Kasumi-1 (cell line): ENCODE measurements at regions not wholly inside any gene's neighbourhood (a gene's known extent, or its start where the extent isn't known, plus 50 kb on each side); places are given as distances from the start of the nearest gene placed in this dataset.
"Not testable (repeated sequence)": the region's sequence is repeated elsewhere in the genome, so short reads cannot be mapped to it uniquely, and the experiment has no call there.

Source experiments
- DNase-seq, 2 experiments: peaks; one replicate each; lab custom pipeline; 2025; lab: John Stamatoyannopoulos, UW

DNA sequence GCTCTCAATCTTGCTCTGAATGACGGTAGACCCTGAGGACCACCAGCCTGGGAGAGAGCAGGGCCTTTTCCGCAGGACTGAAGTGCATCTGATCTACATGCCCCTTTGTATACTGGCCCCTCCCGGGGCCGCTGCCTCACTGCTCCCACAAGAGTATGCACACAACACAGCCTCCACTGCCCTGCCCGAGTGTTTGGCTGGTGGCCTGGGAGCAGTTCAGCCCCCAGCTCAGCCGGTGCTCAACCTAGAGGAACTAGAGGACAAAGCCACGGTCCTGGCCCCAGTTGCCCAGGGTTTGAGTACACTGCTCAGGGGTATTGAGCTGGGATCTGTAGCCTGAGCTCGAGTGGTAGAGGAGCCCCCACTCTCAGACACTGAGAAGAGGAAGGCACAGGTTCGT is 118.9 kb upstream of the CAB39 start:
- DNase-seq = no peak

- DNase-seq = no peak
These were observed 118.3 kb upstream of the CAB39 start for GRCh38 chr2:230594286-230594840.

DNA sequence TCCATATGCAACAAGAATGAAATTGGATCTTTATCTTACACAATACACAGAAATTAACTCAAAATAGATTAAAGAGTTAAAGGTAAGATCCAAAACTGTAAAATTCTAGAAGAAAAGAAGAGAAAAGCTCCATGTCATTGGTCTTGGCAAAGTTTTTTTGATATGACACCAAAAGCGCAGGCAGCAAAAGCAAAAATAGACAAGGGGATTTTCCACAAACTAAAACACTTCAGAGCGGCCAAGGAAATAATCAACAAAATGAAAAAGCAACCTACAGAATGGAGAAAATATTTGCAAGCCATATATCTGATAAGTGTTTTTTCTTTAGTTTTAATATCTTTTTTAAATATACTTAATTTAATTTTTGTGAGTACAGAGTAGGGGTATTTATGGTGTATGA is 112.8 kb upstream of the CAB39 start:
- no peak for DNase-seq

- DNase-seq = no peak
These were observed 112.4 kb upstream of the CAB39 start for GRCh38 chr2:230600285-230600684.

GRCh38 chr2:230600881-230601280 is 111.8 kb upstream of the CAB39 start:
- no peak for DNase-seq

GRCh38 chr2:230601510-230601909 is 111.1 kb upstream of the CAB39 start:
- DNase-seq = no peak

DNA sequence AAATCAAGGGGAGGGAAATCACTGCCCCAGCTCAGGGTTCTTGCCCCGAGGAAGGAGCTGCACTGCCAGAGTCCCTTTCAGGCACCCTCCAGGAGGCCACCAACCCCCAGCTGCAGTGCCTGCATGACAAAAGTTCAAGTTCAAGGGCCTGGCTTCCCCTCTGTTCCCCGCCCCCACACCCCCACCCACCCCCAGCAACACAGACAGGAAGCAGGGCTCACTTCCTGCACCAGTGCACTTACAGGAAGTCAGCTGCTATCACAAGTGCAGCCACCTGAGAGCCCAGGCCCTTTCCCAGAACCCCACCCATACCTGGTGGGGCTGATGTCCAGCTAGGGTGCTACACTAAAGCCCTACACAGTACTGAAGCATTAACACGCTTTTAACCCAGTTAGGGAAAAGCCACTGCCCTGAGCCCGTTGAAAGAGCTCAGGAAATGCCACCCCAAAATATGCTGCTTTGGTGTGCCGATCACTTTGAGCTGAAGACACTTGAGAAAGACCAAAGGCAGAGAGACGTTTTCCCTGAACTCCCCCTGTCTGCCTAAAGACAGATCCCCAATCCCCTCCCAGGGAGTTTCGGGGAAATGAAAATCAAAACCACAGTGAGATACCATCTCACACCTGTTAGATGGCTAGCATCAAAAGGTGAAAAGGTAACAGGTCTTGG is 109.9 kb upstream of the CAB39 start:
- peak; percentile 5 to 30 for DNase-seq

- not testable (repeated sequence) for DNase-seq
These were observed 109.3 kb upstream of the CAB39 start for GRCh38 chr2:230603317-230603716.

DNA sequence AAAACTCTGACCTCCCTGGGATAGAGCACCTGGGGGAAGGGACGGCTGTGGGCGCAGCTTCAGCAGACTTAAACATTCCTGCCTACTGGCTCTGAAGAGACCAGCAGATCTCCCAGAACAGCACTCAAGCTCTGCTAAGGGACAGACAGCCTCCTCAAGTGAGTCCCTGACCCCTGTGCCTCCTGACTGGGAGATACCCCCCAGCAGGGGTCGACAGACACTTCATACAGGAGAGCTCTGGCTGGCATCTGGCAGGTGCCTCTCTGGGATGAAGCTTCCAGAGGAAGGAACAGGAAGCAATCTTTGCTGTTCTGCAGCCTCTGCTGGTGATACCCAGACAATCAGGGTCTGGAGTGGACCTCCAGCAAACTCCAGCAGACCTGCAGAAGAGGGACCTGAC is 108.5 kb upstream of the CAB39 start:
- DNase-seq = not testable (repeated sequence)

GRCh38 chr2:230614040-230614439 is 98.6 kb upstream of the CAB39 start:
- DNase-seq = no peak

- DNase-seq = no peak
These were observed 97.7 kb upstream of the CAB39 start for GRCh38 chr2:230614913-230615332.

- DNase-seq = not testable (repeated sequence)
These were observed 95.4 kb upstream of the CAB39 start for GRCh38 chr2:230617256-230617706.

DNA sequence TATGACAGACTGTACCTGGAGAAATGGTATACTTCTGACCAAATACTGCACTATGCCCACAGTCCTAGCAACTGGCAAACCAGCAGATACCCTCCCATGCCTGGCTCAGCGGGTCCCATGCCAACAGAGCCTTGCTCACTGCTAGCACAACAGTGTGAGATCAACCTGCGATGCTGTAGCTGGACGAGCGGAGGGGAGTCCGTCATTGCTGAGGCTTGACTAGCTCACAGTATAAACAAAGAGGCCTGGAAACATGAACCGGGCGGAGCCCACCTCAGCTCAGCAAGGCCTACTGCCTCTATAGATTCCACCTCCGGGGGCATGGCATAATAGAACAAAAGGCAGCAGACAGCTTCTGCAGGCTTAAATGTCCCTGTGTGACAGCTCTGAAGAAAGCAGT is 93.2 kb upstream of the CAB39 start:
- no peak for DNase-seq

- DNase-seq = not testable (repeated sequence)
These were observed 87.4 kb upstream of the CAB39 start for GRCh38 chr2:230625220-230625619.

- not testable (repeated sequence) for DNase-seq
These were observed 85.6 kb upstream of the CAB39 start for GRCh38 chr2:230627091-230627490.

- DNase-seq = no peak
These were observed 84.6 kb upstream of the CAB39 start for GRCh38 chr2:230627806-230628724.

DNA sequence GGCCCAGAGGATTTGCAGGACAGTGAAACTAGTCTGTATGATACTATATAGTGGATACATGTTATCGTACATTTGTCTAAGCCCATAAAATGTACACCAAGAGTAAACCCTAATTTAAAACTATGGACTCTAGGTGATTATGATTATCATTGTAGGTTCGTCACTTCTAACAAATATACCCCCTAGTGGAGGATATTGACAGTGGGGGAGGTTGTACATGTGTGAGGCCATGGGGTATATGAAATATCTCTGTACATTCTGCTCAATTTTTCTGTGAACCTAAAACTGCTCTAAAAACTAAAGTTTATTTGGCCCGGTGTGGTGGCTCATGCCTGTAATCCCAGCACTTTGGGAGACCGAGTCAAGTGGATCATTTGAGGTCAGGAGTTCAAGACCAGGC is 81.2 kb upstream of the CAB39 start:
- no peak for DNase-seq

GRCh38 chr2:230634146-230634545 is 78.5 kb upstream of the CAB39 start:
- no peak for DNase-seq

DNA sequence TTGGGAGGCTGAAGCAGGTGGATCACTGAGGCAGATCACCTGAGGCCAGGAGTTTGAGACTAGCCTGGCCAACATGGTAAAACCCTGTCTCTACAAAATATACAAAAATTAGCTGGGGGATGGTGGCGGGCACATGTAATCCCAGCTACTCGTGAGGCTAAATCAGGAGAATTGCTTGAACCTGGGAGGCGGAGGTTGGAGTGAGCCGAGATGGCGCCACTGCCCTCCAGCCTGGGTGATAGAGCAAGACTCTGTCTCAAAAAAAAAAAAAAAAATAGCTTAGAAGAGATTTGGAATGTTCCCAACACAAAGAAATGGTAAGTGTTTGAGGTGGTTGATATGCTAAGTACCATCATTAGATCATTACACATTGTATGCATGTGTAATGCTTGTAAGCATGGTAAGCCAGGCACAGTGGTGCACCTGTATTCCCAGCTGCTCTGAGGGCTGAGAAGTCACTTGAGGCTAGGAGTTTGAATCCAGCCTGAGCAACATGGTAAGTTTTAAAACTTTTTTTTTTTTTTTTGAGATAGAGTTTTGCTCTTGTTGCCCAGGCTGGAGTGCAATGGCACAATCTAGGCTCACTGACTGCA is 77.8 kb upstream of the CAB39 start:
- DNase-seq = not testable (repeated sequence)

DNA sequence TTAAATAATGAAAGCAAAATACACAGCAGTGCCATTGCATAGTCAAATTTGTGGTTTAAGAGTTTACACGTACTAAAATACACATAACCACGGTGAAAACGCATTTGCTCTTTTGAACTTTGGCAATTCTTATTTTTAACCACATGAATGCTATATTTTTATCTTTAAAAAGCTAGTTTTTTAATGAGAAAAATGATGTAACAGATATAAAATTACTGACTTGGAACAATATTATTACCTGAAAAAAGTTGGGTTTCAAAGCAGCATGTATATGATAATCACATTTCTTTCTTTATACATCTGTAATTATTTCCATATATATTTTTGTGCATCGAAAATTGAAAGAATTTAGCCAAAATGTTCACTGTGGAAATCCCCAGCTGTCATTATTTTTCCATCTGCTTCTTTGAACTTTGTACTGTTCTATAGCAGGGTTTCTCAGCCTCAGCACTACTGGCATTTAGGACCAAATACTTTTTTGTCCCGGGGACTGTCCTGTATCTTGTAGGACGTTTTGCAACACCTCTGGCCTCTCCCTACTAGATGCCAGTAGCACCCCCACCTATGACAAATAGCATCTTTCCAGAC is 75.9 kb upstream of the CAB39 start:
- DNase-seq = no peak

GRCh38 chr2:230637486-230637885 is 75.2 kb upstream of the CAB39 start:
- DNase-seq = not testable (repeated sequence)

GRCh38 chr2:230640540-230641011 is 72.1 kb upstream of the CAB39 start:
- no peak for DNase-seq
